ENCODE measurements at regions not wholly inside any gene's neighbourhood (a gene's known extent, or its start where the extent isn't known, plus 50 kb on each side); places are given as distances from the start of the nearest gene placed in this dataset.
"Not testable (repeated sequence)": the region's sequence is repeated elsewhere in the genome, so short reads cannot be mapped to it uniquely, and the experiment has no call there.

DNA sequence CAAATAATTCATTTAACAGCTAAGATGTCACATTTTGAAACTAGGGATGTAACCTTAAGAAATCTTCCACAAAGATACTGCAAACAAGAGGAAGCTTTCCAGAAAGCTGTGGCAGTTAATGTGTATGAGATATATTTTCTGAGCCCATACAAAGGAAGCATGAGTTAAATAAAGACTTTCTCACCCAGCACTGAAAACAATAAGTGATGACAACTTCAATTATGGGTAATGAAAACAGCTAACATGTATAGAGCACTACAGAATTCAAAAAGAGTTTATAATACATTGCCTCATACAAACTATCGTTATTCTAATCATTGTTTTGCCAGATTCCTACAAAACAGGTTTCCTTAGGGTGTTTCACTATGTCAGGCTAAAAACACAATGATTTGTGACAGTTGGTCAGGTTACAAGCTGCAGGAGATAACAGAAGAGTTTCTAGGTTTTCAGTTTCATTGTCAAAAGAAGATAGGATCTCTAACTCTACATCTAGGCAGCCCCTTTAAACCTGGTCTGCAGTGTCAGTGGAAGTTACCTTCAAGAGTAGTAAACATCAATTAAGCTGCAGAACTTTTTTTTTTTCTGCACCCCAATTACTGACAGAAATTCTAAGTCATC is 618.1 kb upstream of the ADGRL3 start:
- DNase-seq, result peak; percentile 38

DNA sequence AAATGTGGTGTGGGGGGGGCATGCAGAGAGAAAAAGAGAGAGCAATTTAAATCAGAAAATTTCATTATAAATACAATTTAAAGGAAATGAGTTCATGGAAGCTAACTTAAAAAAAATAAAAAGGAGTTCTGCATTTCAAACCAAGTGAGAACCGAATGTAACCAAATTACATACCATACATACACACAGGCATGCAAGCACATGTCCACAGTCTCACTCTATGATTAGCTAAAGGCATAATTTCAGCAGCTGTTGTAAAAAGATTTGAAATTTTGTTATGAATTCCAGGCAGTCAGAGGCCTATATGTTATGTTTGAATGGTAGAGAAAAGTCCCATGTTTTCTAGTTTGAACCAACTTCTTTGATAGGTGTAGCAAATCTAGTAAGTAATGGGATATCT is 611.6 kb upstream of the ADGRL3 start:
- DNase-seq, result no peak

DNA sequence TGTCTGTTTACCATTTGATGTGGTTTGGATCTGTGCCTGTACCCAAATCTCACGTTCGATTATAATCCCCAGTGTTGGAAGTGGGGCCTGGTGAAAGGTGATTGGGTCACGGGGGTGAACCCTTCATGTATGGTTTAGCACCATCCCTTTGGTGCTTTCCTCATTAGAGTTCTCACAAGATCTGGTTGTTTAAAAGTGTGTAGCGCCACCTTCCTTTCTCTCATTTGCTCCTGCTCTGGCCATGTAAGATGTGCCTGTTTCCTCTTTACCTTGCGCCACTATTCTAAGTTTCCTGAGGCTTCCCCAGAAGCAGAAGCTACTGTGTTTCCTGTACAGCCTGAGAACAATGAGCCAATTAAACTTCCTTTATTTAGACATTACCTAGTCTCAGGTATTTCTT is 610.7 kb upstream of the ADGRL3 start:
- peak; percentile 55 for DNase-seq

DNA sequence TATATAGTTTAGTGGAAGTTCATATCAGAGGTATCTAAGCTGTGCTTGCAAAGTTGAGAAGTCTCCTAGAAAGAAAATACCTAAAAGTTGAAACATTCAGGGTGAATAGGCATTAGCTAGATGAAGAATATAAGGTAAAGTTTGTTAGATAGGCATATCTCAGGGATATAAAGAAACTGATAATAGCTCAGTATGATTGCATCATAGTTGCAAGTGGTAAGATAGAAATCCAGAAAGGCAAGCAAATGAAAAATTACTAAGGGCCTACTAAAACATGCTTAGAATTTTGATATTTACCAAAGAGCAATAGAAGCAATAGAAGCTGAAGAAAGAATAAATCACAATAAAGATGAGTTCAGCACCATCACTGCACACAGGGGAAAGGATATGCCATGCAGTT is 610.0 kb upstream of the ADGRL3 start:
- DNase-seq, result no peak

DNA sequence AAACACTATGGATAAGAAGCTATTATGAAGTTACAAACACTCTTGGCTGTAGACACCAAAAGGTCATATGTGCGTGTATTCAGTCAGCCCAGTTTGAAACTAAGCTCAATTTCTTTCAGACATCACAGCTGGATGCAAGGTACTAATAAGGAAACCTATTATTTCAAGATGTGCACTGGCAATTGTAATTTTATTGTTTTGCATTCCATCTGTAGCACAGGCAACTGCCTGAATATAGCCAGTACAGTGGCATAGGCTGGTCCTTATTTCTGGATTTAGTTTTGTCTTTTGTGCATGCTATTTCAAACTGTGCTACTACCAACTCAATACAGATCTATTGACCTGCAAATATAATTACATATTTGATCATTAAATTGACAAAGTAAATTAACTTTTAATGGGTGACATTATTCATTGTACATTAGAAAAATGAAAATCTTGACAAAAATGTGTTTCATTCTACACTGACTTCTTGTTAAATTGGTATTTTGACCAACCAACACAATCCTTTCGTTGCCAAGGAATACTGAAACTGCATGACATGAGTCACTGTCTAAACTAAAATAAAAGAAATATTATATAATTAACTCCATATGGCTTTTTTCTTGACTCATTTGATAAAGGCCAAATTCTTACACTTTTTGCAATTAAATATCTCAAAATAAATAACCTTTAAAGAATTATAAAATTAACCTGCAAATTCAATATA is 594.3 kb upstream of the ADGRL3 start:
- no peak for DNase-seq

DNA sequence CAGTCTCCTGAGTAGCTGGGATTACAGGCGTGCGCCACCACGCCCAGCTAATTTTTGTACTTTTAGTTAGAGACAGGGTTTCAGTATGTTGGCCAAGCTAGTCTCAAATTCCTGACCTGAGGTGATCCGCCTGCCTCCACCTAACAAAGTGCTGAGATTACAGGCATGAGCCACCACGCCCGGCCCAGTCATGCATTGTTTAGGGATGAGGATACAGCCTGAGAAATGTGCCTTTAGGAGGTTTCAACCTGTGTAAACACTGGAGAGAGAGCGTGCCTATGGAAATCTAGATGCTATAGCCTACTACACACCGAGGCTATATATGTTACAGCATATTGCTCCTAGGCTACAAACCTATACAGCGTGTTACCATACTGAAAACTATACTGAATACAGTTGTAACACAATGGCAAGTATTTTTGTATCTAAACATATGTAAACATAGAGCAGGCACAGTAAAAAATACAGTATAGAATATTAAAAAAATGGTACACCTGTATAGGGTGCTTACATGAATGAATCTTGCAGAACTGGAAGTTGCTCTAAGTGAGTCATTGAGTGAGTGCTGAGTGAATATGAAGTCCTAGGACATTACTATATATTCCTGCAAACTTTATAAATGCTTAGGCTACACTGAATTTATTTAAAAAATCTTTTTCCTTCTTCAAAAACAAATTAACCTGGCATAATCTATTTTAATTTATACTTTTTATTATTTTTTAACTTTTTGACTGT is 588.2 kb upstream of the ADGRL3 start:
- DNase-seq, result no peak

DNA sequence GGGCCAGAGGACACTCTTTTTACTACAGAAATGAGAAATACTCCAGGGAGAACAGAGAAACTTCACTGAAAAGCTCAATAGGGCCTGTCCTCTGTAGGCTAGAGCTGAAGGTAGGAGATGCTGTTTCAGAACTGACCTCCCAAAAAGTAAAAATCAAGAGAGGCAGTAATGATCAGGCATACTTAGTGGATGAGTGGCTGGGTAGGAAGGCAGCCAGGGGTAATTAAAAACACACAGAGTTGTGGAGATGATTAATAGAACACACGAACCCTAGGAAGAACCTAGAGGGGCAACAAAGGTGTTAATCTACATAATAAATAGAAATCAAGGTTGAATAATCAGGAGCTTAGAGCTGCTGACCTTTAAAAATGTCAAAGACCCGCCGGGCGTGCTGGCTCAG is 582.4 kb upstream of the ADGRL3 start:
- no peak for DNase-seq

DNA sequence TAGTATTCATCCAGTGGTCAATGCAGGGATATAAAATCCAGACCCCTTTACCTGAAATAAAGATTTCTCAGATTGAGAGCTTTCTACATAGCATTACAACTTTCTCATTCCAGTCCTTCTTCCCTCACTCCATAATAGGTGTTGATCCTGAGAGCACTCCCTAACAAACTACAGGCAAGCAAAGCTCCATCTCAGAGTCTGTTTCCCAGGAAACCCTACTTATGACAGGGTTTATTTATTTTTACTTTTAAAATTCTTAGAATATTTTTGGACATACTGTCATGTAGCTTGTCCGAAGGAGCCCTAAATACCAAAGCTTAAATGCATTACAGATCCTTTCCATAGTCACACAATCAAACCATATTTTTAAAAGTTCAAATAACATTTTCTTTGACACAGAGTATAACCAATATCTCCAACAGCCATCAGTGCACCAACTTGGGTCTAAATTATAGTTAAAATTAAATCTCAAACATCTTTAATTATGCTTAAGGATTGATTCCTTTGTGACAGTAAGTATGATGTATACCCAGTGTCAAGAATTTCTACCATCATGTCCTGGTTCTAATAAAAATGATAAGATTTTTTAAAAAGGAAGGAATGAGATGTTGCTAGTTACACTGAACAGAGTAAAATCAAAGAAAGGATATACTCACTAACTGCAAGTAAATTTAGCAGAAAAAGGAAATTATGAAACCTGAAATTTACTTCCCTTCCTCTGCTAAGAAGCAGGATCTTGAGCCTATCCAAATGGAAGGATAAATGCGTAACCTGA is 580.4 kb upstream of the ADGRL3 start:
- no peak for DNase-seq

DNA sequence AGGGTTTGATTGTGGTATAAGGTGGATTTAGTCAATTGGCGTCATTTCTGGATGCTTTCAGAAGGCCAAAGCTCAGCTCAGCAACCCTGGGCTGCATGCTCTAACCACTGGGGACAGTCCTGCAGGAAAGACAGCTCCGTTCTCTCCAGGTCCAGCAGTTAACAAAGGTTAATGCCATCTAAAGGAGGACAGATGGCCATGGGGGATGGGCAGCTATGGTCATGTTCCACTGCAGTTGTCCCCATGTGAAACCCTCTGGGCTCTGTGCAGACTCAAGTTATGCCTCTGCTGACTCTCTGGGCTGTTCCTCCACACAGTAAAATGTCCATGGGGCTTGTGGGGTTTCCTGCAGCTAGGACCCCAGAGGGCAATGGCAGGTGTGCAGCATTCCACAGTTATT is 562.1 kb upstream of the ADGRL3 start:
- DNase-seq, result no peak

DNA sequence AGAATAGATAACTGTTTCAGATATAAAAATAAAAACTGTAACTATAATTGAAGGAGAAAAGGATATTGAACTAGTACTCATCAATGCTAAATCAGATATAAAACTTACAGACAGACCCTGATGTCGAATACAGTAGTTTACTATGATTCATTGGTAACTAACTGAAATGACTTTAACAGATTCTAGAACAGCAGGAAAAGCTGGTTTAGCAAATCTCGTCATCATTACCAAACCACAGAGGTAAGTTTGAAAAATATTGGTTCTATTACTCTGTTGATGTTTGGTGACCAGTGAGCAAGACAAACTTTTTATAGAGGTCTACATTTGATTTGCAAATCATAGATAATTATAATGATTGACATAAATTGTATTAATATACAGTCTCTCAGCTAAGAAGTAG is 551.4 kb upstream of the ADGRL3 start:
- DNase-seq, result no peak

DNA sequence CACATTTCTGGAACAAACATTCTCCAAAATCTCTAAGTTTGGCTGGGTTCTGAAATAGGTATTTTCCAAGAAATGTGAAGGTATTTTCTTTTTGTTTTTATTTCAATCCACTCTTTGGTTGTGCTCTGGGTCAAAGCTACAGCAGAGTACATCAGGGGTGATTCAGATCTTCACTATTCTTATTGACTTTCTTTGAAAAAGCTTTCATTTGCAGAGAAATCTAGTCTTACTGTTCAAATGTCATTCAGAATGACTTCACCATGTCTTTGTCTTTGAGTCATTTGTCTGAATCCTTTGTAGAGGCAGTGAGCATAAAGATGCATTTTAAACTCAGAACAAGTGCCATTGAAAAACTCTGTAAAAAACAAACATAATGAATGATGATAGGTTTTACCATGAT is 547.2 kb upstream of the ADGRL3 start:
- DNase-seq, result no peak

DNA sequence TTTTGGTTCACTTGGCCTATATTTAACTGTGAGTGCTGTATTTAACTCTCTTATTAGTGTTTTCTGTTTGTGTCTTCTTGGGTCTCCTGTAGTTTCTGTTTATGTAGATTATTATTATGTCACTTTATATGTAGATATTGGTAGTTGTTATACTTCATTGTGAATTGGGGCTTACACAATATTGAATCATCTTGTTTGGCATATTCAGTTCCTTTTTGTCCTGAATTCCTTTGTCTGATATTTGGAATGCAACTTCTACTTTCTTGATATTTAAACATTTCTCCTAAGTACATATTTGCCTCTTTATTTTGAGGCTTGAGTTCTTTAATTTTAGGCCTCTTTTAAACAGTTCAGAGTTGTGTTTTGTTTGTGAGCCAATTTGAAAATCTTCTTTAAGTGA is 544.8 kb upstream of the ADGRL3 start:
- DNase-seq, result peak; percentile 24

DNA sequence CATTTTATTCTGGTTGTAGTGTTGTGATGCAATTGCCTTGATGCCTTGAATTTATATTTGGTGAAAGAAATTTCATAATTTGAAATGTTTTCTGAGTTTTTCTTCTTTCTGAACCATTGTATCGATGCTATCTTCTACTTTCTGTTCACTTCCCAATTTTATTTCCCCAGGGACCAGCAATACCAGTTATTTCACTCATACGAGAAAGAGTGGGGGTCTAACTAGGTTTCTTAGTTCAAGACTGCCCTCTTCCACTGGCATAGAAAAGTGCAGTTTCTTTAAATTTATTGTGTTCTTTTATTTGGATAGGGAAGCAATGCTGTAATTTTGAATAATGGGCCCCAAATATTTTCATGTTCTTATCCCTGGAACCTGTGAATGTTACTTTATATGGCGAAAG is 544.0 kb upstream of the ADGRL3 start:
- peak; percentile 80 for DNase-seq

DNA sequence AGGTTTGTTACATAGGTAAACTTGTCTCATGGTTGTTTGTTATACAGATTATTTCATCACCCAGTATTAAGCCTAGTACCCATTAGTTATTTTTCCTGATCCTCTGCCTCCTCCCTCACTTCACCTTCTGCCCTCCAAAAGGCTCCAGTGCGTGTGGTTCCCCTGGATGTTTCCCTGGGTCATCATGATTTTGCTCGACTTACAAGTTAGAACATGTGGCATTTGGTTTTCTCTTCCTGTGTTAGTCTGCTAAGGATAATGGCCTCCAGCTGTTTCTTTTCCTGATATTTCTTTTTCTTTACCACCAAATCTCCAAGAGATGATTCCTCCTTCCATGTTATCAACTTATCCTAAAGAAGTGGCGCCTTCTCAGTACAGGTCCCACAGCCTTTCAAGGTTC is 543.1 kb upstream of the ADGRL3 start:
- DNase-seq, result no peak

DNA sequence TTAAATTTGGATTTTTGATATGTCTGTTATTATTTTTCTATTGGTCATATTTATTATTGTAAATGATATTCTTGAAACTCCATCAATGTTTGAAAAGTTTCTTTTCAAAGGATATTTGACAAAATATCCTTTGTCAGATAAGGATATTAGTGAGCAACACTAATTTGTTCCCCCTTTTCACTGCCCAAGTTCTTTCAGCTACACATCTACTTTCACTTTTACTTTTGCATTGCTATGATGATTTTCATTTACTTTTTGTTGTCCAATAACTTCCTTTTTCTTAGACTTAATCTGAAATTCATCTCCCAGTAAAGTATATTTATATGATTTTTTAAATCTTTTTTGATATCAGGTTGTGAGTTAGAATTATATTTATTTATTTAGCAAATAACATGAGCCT is 542.3 kb upstream of the ADGRL3 start:
- DNase-seq, result peak; percentile 80

DNA sequence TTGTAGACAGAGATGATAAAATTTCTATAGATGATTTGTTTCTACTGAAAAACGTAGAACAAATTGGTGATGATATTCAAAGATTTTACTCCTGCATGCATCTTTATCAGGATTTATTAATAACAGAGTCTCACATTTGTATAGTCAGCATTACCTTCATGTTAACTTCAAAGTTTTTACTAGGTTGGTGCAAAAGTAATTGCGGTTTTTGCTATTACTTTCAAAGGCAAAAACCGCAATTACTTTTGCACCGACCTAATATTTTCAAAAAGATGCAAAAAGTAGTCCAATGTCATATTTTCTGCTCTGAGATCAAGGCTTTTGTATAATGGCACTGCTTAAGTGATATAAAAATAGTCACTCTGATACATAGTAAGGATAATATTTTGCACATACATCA is 536.4 kb upstream of the ADGRL3 start:
- DNase-seq, result no peak

DNA sequence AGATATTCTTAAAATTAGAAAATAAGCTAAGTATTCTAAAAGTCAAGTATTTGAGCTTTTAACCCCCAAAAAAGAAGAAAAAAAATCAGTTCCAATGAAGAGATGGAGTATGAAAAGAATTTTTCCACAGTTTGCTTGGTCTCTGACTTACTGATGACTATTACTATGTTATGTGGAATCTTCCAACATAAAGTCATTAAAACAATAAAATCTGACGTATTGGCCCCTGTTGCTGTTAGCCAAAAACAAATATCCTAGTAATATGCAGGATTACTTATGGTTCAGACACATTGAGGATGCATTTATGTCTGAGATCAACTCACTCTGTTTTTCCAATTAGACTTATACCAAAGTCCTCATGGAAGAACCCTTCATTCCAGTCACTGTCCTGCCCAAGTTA is 517.2 kb upstream of the ADGRL3 start:
- no peak for DNase-seq

DNA sequence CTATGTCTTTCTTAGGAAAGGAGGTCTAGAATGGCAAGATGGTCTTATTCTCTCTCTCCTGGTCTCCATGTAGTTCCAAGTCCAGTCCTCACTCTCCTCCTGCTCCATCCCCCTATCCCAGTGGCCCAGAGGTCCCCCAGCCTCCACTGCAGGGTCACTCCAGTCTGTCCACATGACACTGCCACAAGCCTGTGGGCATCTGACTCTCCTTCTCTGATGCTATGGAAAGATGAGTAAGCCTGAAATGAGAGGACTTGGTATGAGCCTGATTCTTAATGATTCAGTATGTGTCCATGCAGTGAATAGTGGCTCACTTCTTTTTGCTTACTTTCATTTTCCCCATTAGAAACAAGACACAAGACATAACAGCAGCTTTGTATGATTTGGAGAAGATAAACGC is 516.8 kb upstream of the ADGRL3 start:
- no peak for DNase-seq

DNA sequence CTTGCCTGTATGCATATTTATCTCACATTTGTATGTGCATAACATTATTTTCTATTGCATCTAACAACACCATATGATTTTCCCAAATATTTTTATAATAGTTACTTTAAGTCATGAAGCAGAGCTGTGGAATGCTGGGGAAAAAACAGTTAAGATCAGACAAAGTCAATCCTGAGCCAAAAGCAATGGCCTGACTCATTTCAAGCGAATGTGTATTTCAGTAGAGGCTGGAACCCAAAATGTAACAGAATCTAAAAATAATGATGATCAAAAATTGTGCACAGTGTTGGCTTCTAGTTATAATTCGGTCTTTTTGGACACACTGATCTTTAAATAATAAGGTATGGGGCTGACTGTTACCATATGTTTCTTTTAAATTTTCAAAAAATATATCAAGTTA is 516.2 kb upstream of the ADGRL3 start:
- DNase-seq, result no peak

DNA sequence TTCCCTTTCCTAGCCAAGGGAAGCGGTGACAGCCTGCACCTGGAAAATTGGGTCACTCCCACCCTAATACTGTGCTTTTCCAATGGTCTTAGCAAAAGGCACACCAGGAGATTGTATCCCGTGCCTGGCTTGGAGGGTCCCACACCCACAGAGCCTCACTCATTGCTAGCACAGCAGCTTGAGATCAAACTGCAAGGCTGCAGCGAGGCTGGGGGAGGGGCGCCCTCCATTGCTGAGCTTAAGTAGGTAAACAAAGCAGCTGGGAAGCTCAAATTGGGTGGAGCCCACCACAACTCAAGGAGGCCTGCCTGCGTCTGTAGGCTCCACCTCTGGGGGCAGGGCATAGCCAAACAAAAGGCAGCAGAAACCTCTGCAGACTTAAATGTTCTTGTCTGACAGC is 504.1 kb upstream of the ADGRL3 start:
- DNase-seq, result not testable (repeated sequence)

DNA sequence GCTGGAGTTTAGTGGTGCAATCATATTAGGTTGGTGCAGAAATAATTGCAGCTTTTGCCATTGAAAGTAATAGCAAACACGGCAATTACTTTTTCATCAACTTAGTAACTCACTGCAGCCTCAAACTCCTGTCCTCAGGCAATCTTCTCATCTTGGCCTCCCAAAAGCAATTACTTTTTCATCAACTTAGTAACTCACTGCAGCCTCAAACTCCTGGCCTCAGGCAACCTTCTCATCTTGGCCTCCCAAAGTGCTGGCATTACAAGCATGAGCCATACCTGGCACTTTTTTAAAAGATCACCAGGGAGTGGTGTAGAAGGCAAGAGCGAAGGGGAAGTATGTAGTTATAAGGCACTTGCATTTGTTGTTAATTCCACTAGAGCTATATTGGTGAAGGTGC is 491.1 kb upstream of the ADGRL3 start:
- DNase-seq, result no peak

DNA sequence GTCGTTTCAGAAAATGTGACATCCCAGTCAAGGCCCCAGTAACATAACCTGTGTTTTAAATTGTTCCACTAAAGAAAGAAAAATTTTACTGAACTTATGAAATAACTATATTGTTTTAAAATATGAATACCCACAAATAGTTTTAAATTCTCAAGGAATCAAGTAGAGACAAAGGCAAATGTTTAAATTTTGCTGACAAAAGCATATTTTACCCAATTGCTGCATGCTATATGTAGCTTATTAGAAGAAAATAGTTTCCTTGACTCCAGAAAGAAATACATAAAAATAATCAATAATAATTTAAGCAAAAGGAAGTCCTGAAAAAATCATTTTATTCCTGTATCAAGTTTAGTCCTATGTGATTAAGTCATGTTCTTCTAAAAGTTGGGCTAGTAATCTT is 481.3 kb upstream of the ADGRL3 start:
- no peak for DNase-seq

DNA sequence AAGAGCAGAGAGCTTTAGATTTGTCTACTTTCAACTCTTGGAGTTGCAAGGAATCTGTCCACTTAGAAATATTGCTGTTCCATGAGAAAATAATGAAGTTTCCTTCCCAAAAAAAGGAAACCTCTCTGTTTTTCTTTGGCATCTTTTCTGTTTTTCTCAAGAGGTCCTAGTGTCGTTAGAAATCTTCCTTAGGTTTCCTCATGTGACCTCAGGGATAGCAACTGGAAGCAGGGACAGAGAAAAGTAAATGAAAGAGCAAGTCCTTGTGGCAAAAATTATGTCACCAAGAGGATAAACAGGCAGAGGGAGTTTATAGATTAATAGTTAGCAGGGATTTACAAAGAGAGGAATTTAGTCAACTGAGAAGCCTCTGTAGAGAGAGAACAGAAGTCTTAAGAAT is 478.4 kb upstream of the ADGRL3 start:
- DNase-seq, result no peak

DNA sequence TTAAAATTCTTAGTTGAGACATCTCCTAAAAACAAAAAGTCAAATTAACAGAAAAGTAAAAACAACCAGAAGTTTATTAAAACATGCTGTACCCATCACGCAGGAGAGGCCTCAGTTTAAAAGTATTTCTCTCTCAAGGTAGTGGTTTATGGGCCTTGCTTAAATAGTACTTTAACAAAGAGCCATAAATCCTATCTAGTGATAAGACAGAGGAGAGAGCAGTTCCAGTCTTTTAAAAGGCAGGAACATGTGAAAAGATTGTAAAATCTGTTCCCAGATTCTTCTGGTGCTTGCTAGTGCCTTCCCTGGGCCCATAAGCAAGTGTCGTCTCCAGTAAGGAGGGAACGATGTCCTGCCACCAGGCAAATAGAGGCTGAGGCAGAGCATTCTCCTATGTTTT is 476.3 kb upstream of the ADGRL3 start:
- no peak for DNase-seq

Data from OCI-M1 (cell line).